GM21737 (cell line): ENCODE measurements at regions not wholly inside any gene's neighbourhood (a gene's known extent, or its start where the extent isn't known, plus 50 kb on each side); places are given as distances from the start of the nearest gene placed in this dataset.

Source experiments
- ATAC-seq: cut with Tn5 transposase; IDR thresholded peaks from one replicate; pipeline ENCODE4 v1.9.1; 2021; ENCODE audit warnings: mild to moderate bottlenecking, moderate library complexity; ENCODE audit not compliant: unreplicated experiment

- ATAC-seq, result no peak
These were observed 254.3 kb upstream of the TNRC6C start for GRCh38 chr17:77704048-77704815.

- no peak for ATAC-seq
These were observed 251.6 kb upstream of the TNRC6C start for GRCh38 chr17:77706938-77707337.

GRCh38 chr17:77707546-77707945 is 251.0 kb upstream of the TNRC6C start:
- no peak for ATAC-seq

GRCh38 chr17:77708049-77708448 is 250.5 kb upstream of the TNRC6C start:
- ATAC-seq, result no peak

- ATAC-seq, result no peak
These were observed 249.6 kb upstream of the TNRC6C start for GRCh38 chr17:77708936-77709335.

- ATAC-seq, result no peak
These were observed 248.9 kb upstream of the TNRC6C start for GRCh38 chr17:77709594-77709993.

- no peak for ATAC-seq
These were observed 245.9 kb upstream of the TNRC6C start for GRCh38 chr17:77712578-77712977.

- no peak for ATAC-seq
These were observed 242.1 kb upstream of the TNRC6C start for GRCh38 chr17:77716289-77716926.

GRCh38 chr17:77717941-77718668 is 240.4 kb upstream of the TNRC6C start:
- ATAC-seq, result no peak

GRCh38 chr17:77718669-77718961 is 239.9 kb upstream of the TNRC6C start:
- ATAC-seq, result no peak

GRCh38 chr17:77719806-77720205 is 238.7 kb upstream of the TNRC6C start:
- ATAC-seq, result no peak

GRCh38 chr17:77720946-77721845 is 237.3 kb upstream of the TNRC6C start:
- ATAC-seq, result no peak

- ATAC-seq, result no peak
These were observed 236.7 kb upstream of the TNRC6C start for GRCh38 chr17:77721846-77722160.

GRCh38 chr17:77722366-77722765 is 236.1 kb upstream of the TNRC6C start:
- no peak for ATAC-seq

GRCh38 chr17:77723071-77723908 is 235.2 kb upstream of the TNRC6C start:
- ATAC-seq, result no peak

- no peak for ATAC-seq
These were observed 234.3 kb upstream of the TNRC6C start for GRCh38 chr17:77723909-77724875.

- ATAC-seq, result no peak
These were observed 233.5 kb upstream of the TNRC6C start for GRCh38 chr17:77724876-77725615.

GRCh38 chr17:77725846-77726245 is 232.7 kb upstream of the TNRC6C start:
- no peak for ATAC-seq
